ACC112 (cell line): ENCODE measurements at regions not wholly inside any gene's neighbourhood (a gene's known extent, or its start where the extent isn't known, plus 50 kb on each side); places are given as distances from the start of the nearest gene placed in this dataset.

Source experiments
- H2AFZ ChIP-seq: fragments of 200-600 bp; sonication (generic); one replicate; pipeline ENCODE4 v1.6.0; 2017; ENCODE audit warnings: antibody characterized with exemption, low read length; ENCODE audit not compliant: unreplicated experiment
- H3K27ac ChIP-seq: fragments of 200-600 bp; sonication (generic); 2 replicates; pipeline ENCODE4 v1.5.1; 2014; ENCODE audit warnings: low read depth, mild to moderate bottlenecking, antibody characterized with exemption, low read length, moderate library complexity
- H3K27me3 ChIP-seq: fragments of 200-600 bp; sonication (generic); 2 replicates; pipeline ENCODE4 v1.6.1; 2014; ENCODE audit warnings: mild to moderate bottlenecking, antibody characterized with exemption, low read length, moderate library complexity, mixed read lengths; ENCODE audit not compliant: insufficient read depth
- H3K36me3 ChIP-seq: fragments of 200-600 bp; sonication (generic); 2 replicates; pipeline ENCODE4 v1.6.1; 2016; ENCODE audit warnings: mild to moderate bottlenecking, antibody characterized with exemption, low read length, moderate library complexity, mixed read lengths; ENCODE audit not compliant: insufficient read depth
- H3K4me1 ChIP-seq: fragments of 200-600 bp; sonication (generic); one replicate; pipeline ENCODE4 v1.6.1; 2016; ENCODE audit warnings: low read length, mixed read lengths; ENCODE audit not compliant: insufficient read depth, unreplicated experiment, control insufficient read depth
- H3K4me3 ChIP-seq: fragments of 200-600 bp; sonication (generic); 2 replicates; pipeline ENCODE4 v1.5.1; 2014; ENCODE audit warnings: mild to moderate bottlenecking, low read depth, low read length
- H3K79me2 ChIP-seq: fragments of 200-600 bp; sonication (generic); one replicate; pipeline ENCODE4 v1.6.0; 2016; ENCODE audit warnings: low read length; ENCODE audit not compliant: control insufficient read depth, unreplicated experiment, insufficient read depth

DNA sequence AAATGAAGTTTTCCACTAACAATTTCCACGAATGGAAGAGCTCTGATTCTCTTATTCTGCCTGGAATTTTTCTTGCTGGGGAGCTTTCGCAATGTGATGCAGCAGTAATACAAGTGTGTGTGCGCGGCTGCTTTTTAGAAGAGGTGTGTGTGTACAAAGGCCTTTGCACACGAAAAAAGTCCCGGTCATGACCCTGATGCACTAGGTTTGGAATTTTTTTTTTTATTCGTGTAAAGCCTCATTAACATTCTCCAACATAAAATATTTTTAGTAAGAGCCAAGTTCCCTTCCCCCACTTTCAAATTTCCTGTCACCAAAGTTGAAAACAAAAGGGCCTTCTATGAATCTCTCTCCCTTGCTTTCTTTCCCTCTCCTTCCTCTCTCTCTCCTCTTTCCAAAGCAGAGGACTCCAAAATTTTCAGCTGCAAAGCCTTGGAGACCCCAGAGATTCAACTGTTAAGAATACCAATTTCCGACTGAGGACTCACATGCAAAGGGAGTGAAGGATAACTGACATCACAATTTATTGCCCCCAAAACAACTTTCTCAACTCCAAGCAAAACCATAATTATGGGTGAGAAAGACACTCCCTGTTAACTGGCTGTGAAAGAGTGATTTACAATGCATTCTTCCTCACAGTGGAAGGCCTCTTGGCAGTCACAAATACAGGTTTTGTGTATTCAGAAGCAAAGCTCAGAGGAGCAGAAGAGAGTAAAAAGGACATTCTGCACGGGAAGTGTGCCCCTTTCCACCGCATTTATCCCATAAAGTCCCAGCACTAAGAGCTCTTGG, 421.2 kb upstream of the JARID2 start:
- Histone ChIP-seq H3K27ac (no peak overlapping the region), H3K4me3 (no peak overlapping the region), H3K4me1 (peaks cover 10% of the 10 kb centered on the region)

GRCh38 chr6:14826456-14826855, 419.4 kb upstream of the JARID2 start:
- no peak overlapping the region for H2AFZ ChIP-seq
- no peak overlapping the region for H3K27ac ChIP-seq
- H3K27me3 ChIP-seq: no peaks in the 10 kb centered on the region
- H3K36me3 ChIP-seq: no peaks in the 10 kb centered on the region
- no peak overlapping the region for H3K4me3 ChIP-seq
- H3K4me1 ChIP-seq: no peaks in the 10 kb centered on the region
- H3K79me2 ChIP-seq: no peaks in the 10 kb centered on the region

More for the DNA sequence above, 421.2 kb upstream of the JARID2 start:
- Histone ChIP-seq H2AFZ (no peak overlapping the region), H3K79me2 (no peaks in the 10 kb centered on the region), H3K36me3 (no peaks in the 10 kb centered on the region), H3K27me3 (no peaks in the 10 kb centered on the region)

DNA sequence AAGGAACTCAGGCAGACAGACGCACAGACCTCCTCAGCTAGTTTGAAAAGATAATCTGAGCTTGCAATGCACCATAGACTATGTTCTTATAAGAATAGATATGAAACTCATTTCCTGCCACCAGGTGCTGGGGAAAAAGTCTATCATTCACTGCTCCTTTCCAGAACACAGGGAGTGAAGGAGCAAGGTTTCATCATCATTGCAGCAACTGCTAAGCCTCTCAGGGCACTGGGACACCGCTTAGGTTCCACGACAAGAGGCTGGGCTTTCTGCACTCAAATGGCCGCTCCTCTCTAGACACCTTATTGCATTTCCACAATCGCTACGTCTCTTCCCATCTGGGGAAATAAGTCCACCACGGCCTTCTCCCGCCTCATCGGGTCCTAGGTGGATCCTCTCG, 418.5 kb upstream of the JARID2 start:
- H3K27me3 ChIP-seq: no peaks in the 10 kb centered on the region

GRCh38 chr6:14828201-14828611, 417.7 kb upstream of the JARID2 start:
- Histone ChIP-seq H3K27me3 (no peaks in the 10 kb centered on the region), H3K4me3 (no peak overlapping the region), H3K4me1 (no peaks in the 10 kb centered on the region), H3K79me2 (no peaks in the 10 kb centered on the region), H3K27ac (no peak overlapping the region), H3K36me3 (no peaks in the 10 kb centered on the region), H2AFZ (no peak overlapping the region)

More for the DNA sequence above, 418.5 kb upstream of the JARID2 start:
- no peak overlapping the region for H3K27ac ChIP-seq
- no peaks in the 10 kb centered on the region for H3K4me1 ChIP-seq
- no peaks in the 10 kb centered on the region for H3K36me3 ChIP-seq
- no peak overlapping the region for H3K4me3 ChIP-seq
- no peaks in the 10 kb centered on the region for H3K79me2 ChIP-seq
- H2AFZ ChIP-seq: no peak overlapping the region

- H3K79me2 ChIP-seq: no peaks in the 10 kb centered on the region
- no peak overlapping the region for H3K27ac ChIP-seq
- no peaks in the 10 kb centered on the region for H3K27me3 ChIP-seq
- no peaks in the 10 kb centered on the region for H3K36me3 ChIP-seq
- H2AFZ ChIP-seq: no peak overlapping the region
- no peaks in the 10 kb centered on the region for H3K4me1 ChIP-seq
- no peak overlapping the region for H3K4me3 ChIP-seq
Measured at GRCh38 chr6:14831070-14831469, 414.8 kb upstream of the JARID2 start.

GRCh38 chr6:14831937-14832336, 413.9 kb upstream of the JARID2 start:
- no peak overlapping the region for H3K4me3 ChIP-seq
- H3K27me3 ChIP-seq: no peaks in the 10 kb centered on the region
- H3K27ac ChIP-seq: no peak overlapping the region
- H3K4me1 ChIP-seq: no peaks in the 10 kb centered on the region
- no peaks in the 10 kb centered on the region for H3K79me2 ChIP-seq
- H3K36me3 ChIP-seq: no peaks in the 10 kb centered on the region
- H2AFZ ChIP-seq: no peak overlapping the region

DNA sequence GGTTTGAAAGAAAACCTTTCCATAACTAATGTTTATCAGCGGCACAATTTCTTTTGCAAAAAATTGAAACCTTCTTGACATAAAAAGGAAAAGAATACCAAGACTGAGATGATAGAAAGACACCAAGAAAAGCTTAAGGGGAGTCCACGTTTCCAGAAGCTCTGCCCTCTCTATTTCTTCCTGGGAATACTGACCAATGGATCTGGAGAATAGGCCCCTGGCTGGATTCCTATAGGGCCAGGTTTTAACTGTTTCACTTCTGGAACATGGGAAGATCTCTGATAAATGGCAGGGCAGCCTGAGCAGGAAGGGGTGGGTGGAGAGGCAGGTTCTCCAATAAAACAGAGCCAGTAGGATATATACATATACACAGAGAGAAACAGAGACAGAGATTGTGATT, 413.4 kb upstream of the JARID2 start:
- no peaks in the 10 kb centered on the region for H3K79me2 ChIP-seq
- H3K4me1 ChIP-seq: no peaks in the 10 kb centered on the region
- no peaks in the 10 kb centered on the region for H3K36me3 ChIP-seq
- no peak overlapping the region for H3K27ac ChIP-seq
- H2AFZ ChIP-seq: no peak overlapping the region
- H3K27me3 ChIP-seq: no peaks in the 10 kb centered on the region
- no peak overlapping the region for H3K4me3 ChIP-seq

GRCh38 chr6:14834851-14835530, 410.9 kb upstream of the JARID2 start:
- H2AFZ ChIP-seq: no peak overlapping the region
- H3K36me3 ChIP-seq: no peaks in the 10 kb centered on the region
- no peak overlapping the region for H3K4me3 ChIP-seq
- no peaks in the 10 kb centered on the region for H3K79me2 ChIP-seq
- no peak overlapping the region for H3K27ac ChIP-seq
- no peaks in the 10 kb centered on the region for H3K27me3 ChIP-seq
- no peaks in the 10 kb centered on the region for H3K4me1 ChIP-seq

DNA sequence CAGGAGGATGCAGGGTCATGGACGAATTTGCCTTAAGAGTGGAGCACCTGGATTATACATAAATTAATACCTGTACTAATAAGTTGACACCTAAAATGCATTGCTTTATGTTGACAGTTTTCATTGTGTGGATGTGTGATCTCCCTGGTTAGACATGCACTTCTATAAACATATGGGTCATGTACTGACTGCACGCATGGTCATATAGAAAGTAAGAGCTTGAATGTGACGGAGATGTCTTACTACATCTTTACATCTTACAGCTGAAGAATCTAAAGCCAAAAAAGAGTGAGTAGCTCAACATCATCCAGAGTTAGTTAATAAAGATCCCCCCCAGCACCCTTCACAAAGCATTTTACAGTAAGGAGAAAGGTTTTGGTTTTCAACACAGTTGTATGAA, 408.4 kb upstream of the JARID2 start:
- no peak overlapping the region for H2AFZ ChIP-seq
- no peak overlapping the region for H3K4me3 ChIP-seq
- no peak overlapping the region for H3K27ac ChIP-seq

DNA sequence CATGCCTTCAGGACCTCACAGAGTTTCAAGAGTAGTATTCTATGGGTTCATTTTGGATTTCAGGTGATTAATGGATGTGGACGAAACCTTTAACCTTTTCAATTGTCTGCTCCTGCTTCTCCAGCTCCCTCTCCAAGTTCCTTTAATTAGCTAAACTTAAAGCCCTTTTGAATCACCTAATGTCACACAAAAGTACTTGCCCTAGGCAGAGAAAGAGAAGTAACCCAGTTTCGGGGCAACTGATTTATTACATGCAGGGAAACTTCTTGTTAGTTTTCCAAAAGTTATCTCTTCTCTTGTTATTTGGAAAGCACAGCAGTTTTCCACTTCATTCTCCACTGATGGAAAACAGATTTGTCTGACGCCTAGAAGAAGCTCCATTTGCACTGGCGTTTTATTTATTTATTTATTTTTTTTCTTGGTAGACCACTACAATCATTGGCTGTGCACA, 407.7 kb upstream of the JARID2 start:
- no peaks in the 10 kb centered on the region for H3K27me3 ChIP-seq
- H2AFZ ChIP-seq: no peak overlapping the region
- H3K36me3 ChIP-seq: no peaks in the 10 kb centered on the region
- no peak overlapping the region for H3K27ac ChIP-seq
- peaks cover 12% of the 10 kb centered on the region for H3K4me1 ChIP-seq
- H3K79me2 ChIP-seq: no peaks in the 10 kb centered on the region
- no peak overlapping the region for H3K4me3 ChIP-seq

More for the DNA sequence above, 408.4 kb upstream of the JARID2 start:
- Histone ChIP-seq H3K79me2 (no peaks in the 10 kb centered on the region), H3K27me3 (no peaks in the 10 kb centered on the region), H3K4me1 (peaks cover 8% of the 10 kb centered on the region), H3K36me3 (no peaks in the 10 kb centered on the region)
